SW 1271 (cell line): ENCODE measurements at regions not wholly inside any gene's neighbourhood (a gene's known extent, or its start where the extent isn't known, plus 50 kb on each side); places are given as distances from the start of the nearest gene placed in this dataset.
"Not testable (repeated sequence)": the region's sequence is repeated elsewhere in the genome, so short reads cannot be mapped to it uniquely, and the experiment has no call there.

Experiments used
- DNase-seq, 2 experiments: peaks; one replicate each; lab custom pipeline; 2025; lab: John Stamatoyannopoulos, UW

DNA sequence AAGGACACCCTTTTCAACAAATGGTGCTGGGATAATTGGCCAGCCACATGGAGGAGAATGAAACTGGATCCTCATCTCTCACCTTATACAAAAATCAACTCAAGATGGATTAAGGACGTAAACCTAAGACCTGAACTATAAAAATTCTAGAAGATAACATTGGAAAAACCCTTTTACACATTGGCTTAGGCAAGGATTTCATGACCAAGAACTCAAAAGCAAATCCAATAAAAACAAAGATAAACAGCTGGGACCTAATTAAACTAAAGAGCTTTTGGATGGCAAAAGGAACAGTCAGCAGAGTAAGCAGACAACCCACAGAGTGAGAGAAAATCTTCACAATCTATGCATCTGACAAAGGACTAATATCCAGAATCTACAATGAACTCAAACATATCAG, 96.9 kb upstream of the BNIP2 start:
- DNase-seq, result not testable (repeated sequence)

DNA sequence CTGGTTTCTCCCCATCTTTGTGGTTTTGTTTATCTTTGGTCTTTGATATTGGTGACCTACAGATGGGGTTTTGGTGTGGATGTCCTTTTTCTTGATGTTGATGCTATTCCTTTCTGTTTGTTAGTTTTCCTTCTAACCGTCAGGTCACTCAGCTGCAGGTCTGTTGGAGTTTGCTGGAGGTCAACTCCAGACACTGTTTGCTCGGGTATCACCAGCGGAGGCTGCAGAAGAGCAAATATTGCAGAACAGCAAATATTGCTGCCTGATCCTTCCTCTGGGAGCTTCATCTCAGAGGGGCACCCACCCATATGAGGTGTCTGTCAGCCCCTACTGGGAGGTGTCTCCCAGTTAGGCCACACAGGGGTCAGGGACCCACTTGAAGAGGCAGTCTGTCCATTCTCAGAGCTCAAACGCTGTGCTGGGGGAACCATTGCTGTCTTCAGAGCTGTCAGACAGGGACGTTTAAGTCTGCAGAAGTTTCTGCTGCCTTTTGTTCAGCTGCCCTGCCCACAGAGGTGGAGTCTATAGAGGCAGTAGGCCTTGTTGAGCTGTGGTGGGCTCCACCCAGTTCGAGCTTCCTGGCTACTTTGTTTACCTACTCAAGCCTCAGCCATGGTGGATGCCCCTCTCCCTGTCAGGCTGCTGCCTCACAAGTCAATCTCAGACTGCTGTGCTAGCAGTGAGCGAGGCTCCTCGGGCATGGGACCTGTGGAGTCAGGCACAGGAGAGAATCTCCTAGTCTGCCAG, 94.8 kb upstream of the BNIP2 start:
- DNase-seq, result not testable (repeated sequence)

DNA sequence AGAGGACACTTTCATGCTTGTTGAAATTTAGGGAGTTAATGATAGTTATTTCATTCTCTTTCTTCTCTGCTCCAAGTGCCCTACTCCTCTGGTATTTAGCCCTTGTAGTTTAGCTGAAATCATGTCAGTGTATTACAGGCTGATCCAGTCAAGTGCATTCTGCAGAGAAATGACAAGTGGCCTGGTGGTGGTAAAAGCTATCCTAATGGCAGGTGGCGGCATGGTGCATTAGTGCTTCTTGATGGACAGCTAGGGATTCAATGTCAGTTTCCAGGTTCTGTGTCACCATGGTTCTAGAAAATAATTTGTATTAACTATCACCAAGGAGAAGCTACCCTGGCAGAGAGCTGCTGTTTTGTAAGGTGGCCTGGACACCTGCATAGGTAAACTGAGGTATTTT, 90.0 kb upstream of the BNIP2 start:
- DNase-seq, result no peak

GRCh38 chr15:59764775-59765174, 75.7 kb upstream of the BNIP2 start:
- DNase-seq, result no peak

- DNase-seq, result no peak
Measured at GRCh38 chr15:59762558-59762957, 73.4 kb upstream of the BNIP2 start.

DNA sequence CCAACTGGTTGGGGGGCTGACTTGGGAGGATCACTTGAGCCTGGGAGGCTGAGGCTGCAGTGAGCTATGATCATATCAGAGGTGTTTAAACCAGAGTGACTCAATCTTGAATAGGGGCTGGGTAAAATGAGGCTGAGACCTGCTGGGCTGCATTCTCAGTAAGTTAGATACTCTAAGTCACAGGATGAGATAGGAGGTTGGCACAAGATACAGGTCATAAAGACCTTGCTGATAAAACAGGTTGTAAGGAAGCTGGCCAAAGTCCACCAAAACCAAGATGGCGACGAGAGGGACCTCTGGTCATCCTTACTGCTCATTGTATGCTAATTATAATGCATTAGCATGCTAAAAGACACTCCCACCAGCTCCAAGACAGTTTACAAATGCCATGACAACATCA, 71.1 kb upstream of the BNIP2 start:
- not testable (repeated sequence) for DNase-seq

- DNase-seq, result peak in 1 of 2 experiments; percentile 46
Measured at GRCh38 chr15:59751552-59752413, 62.7 kb upstream of the BNIP2 start.

GRCh38 chr15:59746777-59747176, 57.7 kb upstream of the BNIP2 start:
- no peak for DNase-seq

GRCh38 chr15:59741274-59741906, 52.3 kb upstream of the BNIP2 start:
- peak; percentile 19 to 38 for DNase-seq

GRCh38 chr15:59739557-59740186, 50.6 kb upstream of the BNIP2 start:
- no peak for DNase-seq
